HG02678 (cell line): ENCODE measurements at regions not wholly inside any gene's neighbourhood (a gene's known extent, or its start where the extent isn't known, plus 50 kb on each side); places are given as distances from the start of the nearest gene placed in this dataset.
"Not testable (repeated sequence)": the region's sequence is repeated elsewhere in the genome, so short reads cannot be mapped to it uniquely, and the experiment has no call there.

Experiments used
- ATAC-seq: cut with Tn5 transposase; IDR thresholded peaks from one replicate; pipeline ENCODE4 v1.9.1; 2021; ENCODE audit warnings: mild to moderate bottlenecking, moderate library complexity; ENCODE audit not compliant: unreplicated experiment

DNA sequence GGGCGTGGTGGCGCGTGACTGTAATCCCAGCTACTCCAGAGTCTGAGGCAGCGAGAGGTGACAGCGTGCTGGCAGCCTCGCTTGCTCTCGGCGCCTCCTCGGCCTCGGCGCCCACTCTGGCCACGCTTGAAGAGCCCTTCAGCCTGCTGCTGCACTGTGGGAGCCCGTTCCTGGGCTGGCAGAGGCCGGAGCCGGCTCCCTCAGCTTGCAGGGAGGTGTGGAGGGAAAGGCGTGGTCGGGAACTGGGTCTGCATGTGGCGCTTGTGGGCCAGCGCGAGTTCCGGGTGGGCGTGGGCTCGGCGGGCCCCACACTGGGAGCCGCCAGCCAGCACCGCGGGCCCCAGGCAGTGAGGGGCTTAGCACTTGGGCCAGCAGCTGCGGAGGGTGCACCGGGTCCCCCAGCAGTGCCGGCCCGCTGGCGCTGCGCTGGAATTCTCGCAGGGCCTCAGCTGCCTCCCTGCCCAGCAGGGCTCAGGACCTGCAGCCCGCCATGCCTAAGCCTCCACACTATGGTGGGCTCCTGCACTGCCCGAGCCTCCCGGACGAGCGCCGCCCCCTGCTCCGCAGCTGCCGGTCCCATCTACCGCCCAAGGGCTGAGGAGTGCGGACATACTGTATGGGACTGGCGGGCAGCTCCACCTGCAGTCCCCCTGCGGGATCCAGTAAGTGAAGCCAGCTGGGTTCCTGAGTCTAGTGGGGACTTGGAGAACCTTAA, 1093.3 kb upstream of the CDH8 start:
- no peak for ATAC-seq

DNA sequence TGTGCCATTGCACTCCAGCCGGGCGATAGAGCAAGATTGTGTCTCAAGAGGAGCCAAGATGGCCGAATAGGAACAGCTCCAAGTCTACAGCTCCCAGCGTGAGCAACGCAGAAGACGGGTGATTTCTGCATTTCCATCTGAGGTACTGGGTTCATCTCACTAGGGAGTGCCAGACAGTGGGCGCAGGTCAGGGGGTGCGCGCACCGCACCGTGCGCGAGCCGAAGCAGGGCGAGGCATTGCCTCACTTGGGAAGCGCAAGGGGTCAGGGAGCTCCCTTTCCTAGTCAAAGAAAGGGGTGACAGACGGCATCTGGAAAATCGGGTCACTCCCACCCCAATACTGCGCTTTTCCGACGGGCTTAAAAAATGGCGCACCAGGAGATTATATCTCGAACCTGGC, 1083.7 kb upstream of the CDH8 start:
- not testable (repeated sequence) for ATAC-seq

DNA sequence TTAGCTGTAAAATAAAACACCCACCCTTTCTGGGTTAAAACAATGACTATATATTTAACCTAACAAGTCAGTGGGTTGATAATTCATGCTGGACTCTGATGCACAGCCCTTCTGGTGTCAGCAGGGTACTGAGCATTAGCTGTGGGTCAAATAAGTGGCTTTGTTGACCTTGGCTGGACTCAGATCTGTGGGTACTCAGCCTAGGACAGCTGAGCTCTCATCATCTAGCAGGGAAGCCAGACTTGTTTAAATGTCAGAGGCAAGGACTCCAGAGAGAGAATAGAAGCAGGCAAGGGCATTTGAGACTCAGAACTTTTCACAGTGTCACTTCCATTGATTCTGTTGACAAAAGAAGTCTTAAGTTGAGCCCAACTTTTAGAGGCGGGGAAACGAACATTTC, 1063.8 kb upstream of the CDH8 start:
- ATAC-seq: no peak

DNA sequence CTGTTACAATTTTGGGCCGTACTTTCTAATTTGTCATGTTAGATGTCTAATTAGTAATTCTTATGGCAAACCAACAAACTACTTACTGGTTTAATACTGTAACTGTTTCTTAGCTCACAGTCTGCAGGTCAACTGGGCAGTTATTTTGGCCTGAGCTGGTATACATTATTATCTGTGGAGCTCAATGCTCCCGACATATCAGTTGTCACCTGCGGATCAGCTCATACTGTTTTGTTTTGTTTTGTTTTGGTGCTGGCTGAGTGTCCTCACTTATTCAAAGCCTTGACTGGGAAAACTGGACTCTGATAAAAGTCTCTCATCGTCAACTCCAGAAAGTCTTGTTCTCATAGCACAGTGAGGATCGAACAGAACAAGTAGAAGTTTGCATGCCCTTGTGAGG, 1060.6 kb upstream of the CDH8 start:
- ATAC-seq: no peak

DNA sequence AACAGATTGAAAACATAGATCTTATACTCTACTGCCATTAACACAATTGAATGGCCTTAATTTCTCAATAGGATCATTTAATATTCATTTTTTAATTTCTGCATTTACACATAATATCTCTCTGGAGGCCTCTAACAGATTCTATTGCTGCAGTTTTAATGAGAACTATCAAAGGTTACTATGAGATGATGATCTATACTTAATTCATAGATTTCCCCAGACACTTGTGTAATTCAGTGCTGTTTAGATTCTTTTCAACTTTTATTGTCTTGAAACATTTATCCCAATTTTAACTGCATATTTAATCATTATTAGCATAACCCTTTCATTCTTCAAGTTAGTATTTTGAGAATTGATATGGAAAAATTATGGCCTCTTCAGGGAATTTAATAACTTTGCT, 1056.5 kb upstream of the CDH8 start:
- no peak for ATAC-seq

DNA sequence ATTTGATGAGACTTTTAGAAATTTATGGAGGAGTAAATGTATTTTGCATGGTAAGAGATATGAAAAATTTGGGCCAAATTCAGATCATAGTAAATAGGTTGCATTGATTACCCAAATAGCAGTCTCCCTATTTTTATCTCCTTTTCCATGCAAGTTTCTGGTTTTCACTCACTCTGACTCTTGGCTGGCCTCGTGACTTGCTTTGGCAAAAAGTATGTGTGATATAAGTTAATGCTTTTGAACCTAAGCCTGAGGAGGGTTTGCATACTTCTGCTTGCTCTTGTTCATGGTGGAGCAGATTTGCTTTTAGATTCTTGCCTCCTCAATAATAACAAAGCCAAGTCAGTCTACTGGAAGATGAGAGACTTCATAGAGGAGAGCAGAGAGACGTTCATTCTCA, 1045.9 kb upstream of the CDH8 start:
- no peak for ATAC-seq

DNA sequence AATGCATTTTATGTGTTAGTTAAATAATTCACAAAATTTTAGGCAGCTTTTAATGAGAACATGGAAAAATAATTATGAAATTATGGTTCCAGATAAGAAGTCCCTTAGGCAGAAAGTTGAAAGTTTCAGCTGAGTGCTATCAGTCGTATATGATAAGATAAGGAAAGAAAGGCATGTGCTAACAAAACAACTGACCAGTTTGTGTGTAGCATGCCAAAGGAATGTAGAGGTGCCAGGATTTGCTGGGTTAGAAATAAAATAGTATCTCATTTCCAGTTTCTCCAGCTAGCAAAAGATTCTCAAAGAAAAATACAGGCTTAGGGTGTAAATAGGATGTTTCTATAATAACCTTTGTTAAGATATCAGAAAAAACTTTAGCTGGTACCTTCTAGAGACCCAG, 1044.5 kb upstream of the CDH8 start:
- ATAC-seq: no peak

DNA sequence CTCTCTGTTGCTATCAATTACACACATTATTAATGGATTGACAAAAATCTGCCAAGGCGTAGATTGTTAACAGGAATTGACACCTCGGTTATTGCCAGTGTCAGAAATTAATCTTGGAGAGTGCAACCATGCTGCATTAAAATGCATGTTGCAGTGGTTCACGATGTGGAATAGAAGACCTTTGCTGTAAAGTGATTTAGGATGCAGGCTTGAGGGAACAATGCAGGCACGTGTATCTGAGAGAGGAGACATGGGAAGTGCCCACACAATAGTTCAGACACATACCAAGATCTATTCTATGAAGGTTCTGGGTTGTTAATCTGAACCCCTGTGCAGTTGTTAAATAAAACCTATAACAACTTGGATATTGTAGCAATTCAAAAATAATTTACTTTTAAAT, 1032.8 kb upstream of the CDH8 start:
- ATAC-seq: no peak

DNA sequence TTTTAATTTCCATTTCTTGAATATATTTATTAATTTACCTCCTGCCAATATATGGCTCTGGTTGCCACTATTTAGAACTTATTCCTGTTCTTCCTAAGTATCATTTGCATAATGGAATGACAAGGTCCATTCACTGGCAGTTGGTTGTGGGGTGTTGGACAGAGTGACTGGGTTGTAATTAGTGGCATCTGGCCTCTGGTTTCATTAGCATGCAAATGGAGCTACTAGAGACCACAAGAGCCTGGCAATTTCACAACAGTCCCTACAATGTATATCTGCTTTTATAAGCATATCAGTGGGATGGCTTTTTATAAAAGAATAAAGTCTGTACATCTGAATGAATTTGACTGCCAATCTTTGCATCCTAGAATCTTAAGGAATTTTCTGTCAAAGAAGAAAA, 1030.9 kb upstream of the CDH8 start:
- ATAC-seq: no peak

DNA sequence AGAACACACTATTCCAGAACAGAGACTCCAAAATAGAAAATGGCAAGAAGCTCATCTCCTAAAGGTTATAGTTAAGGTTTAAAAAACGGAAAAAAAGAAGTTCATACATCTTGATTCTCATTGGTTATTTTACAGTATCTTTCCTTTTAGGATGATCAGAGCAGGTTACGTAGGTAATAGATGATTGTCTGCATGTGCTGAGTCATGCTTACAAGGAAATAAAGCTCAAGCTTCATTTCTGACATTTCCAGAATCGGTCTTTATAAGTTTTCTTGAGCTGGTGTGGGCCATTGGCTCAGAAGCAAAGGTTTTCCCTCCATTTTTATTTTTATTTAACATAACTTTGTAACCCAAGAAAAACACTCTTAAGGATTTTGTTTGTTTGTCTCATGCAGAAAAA, 1030.3 kb upstream of the CDH8 start:
- no peak for ATAC-seq

DNA sequence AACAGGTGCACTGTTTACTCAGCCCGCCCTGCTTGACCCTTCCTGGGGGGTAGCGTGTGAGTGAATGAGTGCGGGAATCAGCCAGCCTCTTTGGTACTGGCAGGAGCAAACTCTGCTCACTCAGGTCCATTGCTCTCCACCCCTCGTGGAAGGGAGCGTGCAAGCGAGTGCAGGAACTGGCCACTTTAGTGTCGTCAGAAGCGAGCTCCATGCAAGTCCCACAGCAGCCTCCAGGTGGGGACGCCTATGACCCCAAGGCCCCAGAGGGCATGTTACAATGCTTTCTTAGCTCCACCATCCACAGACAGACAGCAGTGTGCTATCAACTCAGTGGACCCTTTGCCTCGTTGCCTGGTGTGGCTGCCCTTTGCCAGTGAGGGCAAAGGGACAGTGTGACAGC, 1025.1 kb upstream of the CDH8 start:
- no peak for ATAC-seq

DNA sequence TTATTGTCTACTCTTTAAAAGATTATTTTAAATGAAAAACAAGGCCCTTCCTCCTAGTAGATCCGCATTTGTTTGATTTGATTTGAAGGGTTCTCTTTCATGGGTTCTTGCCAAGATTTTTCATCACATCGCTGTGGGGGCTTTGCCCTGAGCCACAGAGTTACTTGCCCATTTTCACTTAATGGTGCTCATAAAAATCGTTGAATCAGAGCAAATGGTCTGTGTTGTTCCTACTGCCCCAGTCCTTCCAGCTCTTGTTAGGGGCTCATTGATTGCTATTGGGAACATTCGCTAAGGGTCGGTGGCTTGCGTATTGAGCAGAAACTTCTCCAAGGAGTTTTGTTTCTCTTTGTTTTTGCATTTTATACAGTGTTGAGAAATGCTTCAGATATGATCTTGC, 1023.4 kb upstream of the CDH8 start:
- no peak for ATAC-seq

DNA sequence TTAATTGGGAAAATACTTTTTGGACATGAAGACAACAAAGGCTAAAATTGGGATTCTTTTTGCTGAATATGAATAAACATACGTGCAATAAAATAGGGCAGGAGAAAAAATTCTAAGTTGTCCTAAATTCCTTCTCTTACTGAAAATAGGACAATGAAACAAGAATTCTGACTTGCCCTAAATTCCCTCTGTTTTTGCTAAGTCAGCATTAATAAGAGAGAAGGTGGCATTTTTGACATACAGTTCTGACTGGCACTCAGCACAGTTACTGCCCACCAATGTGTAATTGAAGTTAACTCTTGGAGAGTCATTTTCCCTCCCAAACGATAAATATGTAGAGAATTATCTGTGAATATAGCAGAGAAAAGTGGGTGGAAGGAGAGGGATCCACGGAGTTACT, 1021.1 kb upstream of the CDH8 start:
- ATAC-seq: no peak

DNA sequence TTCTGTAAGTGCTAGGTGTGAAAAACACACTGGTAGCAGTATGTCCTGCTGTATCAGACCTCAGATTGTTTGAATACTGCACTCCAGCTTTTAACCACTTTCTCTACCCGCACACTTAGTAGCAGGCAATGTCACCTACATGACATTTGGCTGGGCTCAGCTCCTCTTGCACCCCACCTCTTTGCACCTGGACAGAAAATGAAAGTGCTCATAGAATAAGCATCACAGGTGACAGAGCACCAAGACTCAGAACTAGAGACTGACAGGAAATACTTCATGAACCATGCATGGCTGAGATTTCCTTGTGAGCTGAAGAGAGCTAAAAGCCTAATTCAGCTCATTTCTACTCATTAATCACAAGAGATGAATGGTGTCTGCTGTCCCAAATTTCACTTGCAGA, 1014.2 kb upstream of the CDH8 start:
- ATAC-seq: no peak

DNA sequence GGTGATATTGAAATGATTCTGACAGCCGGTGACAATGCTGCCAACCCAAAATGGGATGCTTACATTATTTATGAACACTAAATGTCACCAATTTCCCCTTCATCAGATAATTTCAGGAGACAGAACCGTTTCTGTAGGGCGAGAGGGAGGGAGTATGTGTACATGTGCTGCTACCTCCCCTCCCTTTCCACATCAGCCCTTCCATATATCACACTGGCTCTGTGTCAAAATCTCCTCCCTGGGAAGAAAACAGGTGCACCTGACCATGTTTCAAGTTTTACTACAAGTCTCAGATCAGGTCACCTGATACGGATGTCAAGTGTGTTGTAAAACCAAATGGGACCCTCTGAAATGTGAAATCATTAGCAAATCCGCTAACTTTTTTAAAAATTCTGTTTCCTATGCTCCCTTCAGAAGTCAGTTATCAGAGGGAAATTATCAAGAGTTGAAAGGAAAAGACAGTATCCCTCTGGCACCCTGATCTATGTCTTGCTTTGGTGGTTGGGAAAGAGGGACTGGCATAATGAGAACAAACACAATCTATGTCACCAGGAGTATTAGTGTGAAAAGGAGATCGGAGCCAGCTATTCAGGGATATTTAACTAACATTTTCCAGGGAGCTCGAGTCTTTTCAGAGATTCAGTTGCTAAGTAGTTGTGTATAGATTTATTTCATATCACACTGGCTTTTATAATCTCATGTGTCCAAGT, 1002.3 kb upstream of the CDH8 start:
- ATAC-seq: no peak

DNA sequence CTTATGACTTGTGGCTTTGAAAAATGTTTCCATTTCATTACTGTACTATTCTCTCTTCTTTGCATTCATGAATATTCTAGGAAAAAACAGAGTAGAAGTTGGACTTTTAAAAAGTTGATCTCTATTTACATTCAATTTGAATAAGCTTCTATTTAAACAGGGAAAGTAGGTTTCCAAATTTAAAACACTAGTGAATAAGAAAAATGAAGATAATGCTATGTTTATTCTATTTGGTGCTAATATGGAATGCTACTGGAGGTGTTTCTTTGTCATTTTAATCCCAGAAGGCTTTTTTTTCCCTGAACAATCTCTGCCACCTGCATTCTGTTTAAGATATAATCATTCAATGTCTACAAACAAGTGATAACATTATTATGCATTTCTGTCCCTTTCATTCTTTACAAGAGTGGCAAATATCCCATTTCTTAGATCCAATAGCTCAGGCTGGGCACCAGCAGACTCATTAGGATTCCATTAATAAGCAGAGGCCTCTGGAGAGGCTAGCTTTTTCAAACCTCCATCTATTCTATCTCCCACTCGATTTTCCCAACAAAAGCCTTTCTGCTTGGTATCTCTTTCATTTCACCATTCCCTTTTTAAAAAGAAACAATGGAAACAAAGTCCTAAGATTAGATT, 1001.6 kb upstream of the CDH8 start:
- no peak for ATAC-seq

DNA sequence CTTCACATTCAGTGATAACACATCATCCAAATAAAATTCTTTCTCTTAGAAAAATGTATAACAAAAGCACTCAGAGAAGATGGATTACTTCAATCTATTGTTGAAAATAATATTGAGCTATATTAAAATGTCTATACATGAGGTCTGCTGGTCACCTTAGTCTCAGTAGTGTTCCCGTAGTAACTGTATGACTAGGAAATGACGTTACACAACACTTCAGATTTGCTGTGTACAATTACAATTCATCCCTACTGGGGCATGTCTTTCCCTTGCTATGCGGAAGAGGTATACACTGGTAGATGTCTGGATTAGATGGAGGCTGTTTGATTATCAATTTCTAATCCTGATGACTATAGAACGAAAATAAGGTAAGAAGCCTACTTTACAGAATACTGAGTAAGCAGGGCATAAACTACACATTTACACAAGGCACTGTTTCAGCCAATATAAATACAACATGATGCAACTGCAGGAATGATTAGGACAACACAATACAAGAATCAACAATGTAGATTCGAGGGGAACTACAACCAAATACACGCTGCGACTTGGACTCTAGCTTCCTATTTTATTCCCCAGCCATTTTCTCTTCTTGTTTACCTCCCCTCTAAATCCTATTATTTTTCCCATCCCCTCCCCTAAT, 982.5 kb upstream of the CDH8 start:
- no peak for ATAC-seq

DNA sequence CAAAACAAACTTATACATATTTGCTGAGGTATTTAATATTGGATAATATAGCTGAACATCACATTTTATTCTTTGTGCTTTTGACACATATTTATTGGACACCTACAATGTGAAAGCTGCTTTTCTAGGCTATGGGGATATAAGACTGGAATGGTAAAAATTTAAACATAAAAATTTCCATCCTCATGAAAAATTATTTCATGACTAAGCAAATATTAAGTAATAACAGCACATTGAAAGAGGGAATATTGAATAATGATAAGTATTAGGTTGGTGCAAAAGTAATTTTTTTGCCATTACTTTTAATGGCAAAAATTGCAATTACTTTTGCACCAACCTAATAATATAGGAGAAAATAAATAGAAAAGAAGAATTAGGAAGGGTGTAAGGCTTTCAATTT, 972.5 kb upstream of the CDH8 start:
- no peak for ATAC-seq

DNA sequence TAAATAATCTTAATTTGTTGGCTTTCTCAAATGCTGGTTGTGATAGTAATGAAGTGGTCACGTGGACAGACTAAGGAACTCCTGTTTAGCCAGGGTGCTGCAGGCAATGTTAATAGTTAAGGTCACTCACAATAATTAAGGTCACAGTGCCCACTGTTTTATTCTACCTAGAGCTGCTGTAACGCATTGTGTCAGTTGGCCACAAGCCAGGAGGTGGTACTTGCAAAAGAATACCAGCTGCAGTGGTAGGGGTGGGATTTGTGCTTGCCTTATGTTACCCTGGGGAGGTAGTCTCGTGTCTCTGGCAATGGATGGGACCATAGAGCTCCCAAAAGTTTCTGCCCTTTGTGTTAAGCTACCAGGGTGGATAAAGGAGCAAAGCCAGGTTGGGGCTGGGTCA, 969.1 kb upstream of the CDH8 start:
- no peak for ATAC-seq

DNA sequence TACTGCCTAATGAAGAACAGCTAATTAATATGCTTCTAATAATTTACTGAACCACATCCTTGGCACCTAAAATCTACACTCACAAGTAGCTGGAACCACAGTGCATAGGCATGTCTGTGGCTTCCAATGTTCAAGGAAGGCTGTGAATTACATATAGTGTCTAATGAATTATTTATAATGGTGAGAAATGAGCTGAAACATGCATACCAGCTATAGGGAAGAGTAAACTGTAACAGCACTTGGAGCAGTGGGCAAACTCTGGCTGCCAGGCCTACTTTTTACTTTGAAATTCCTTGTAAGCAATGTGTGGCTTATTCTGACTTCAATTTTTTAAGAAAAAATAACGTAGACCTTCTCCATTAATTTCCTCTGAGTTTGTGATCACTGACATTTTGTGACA, 953.2 kb upstream of the CDH8 start:
- ATAC-seq: no peak

DNA sequence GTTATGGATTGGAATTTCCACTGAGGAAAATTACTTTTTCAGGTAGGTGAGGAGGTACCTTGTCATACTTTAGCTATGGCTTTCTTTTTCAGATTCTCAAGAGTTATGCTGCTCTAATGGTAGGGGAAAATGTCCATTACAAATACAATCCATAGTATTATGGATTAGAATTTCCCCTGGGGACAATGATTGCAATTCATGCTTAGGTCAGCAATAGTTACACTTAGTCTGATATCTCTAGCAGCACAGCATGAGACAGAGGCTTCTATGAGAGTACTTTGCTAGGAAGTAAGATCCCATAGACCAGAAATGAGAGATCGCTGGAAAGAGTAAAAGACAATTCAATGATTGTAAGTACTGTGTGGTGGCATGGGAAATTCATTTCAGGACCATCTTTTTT, 949.5 kb upstream of the CDH8 start:
- no peak for ATAC-seq

DNA sequence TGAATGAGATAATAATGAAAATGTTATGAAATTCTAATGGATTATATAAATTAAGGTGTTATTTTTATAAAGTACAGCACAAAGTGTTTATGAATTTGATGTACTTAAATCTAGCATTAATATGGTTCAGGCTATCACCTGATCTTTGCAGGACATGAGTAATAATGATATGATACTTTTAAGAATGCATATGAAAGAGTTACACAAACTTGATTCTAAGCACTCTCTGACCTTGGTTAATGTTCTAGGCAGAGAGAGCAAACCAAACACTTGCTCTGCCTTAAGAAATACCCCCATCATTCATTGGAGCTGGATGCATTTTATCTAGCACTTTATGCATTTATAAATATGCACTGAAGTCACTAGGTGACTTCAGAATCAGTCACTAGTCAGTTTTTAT, 942.2 kb upstream of the CDH8 start:
- ATAC-seq: no peak
